ENCODE measurements at regions not wholly inside any gene's neighbourhood (a gene's known extent, or its start where the extent isn't known, plus 50 kb on each side); places are given as distances from the start of the nearest gene placed in this dataset.
"Not testable (repeated sequence)": the region's sequence is repeated elsewhere in the genome, so short reads cannot be mapped to it uniquely, and the experiment has no call there.

DNA sequence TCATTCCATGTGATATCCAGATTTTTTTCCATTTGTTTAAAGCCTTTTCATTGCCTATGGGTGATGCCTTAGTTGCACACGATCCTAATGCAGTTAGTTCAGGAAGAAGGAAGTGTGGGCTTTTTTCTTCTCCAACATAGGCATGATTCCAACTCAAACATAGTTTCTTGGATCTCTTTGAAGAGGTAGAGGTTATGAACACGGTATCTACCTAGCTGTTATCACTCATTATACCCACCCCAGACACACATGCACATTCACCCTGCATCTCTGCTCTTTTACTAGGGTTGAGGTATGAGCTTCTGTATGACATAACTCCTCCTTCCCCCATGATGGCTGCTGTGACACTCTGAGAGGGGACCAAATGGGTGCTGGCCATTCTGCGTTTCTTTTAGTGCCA lies 122.1 kb upstream of the ZNF648 start:
- in situ Hi-C loops (cut with HindIII; ENCODE audit: low sequenced_read_pairs), result no loop called here

DNA sequence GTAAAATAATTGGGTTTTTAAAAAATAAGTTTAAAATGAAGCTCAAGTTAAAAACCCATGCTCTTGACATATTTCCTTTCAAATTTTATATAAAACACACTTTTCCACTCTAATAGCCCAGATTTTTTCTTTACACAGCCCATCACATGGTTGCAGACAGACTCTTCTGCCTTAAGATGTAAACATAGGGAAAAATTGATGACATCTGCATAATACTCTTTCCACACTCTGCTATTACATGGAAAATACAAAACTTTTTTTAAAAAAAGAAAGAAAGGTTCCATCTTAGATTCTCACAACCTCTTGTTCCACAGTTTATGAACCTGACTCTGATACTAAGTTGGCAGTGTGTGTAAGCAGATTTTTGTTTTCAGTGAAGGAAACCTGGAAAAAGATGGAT lies 120.8 kb upstream of the ZNF648 start:
- DNase-seq (ENCODE audit: low spot score), result no peak
- in situ Hi-C loops (cut with HindIII; ENCODE audit: low sequenced_read_pairs), result no loop called here

More for the DNA sequence above, 122.1 kb upstream of the ZNF648 start:
- DNase-seq (ENCODE audit: low spot score), result no peak

DNA sequence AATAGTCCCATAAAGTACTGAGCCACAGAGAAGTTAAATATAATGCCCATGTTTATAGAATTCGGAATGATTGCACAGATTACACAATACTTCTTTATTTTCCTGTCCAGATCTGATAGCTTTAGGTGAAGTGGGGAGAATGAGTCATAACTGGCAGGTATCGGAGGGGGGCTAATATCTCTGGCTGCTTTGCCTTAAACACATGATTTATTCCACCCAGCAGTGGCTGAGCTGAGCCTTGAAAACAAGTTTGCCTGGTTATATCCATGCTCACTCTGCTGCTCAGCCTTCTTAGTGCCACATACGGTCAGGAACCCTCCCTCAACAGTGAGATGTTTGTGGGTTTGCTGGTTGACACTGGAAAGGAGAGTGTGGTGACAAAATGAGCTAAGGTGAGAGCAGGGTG lies 119.7 kb upstream of the ZNF648 start:
- in situ Hi-C loops (cut with HindIII; ENCODE audit: low sequenced_read_pairs), result no loop called here
- no peak for DNase-seq (ENCODE audit: low spot score)

DNA sequence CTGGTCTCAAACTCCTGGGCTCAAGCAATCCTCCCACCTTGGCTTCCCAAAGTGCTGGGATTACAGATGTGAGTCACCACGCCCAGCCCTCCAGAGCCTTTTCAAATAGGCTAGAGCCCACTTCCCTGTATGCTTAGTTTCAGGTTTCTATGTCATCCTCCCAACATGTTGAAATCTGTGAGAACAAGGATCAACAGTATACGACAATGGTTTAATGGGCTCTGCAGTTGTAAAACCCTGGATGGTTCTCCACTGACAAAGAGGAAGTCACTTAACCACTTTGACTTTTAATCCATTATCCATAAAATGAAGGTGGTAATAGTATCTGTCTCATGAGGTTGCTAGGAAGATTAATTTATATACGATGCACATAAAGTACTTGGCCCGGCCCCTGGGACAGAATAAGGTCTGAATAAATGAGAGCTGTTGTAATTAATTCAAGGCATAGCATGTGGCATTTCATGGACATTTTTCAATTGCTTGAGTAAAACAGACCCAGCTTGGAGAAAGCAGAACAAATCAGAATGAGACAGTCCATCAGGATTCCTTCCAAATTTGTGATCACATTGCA lies 113.9 kb upstream of the ZNF648 start:
- no peak for DNase-seq (ENCODE audit: low spot score)
- in situ Hi-C loops (cut with HindIII; ENCODE audit: low sequenced_read_pairs), result no loop called here

DNA sequence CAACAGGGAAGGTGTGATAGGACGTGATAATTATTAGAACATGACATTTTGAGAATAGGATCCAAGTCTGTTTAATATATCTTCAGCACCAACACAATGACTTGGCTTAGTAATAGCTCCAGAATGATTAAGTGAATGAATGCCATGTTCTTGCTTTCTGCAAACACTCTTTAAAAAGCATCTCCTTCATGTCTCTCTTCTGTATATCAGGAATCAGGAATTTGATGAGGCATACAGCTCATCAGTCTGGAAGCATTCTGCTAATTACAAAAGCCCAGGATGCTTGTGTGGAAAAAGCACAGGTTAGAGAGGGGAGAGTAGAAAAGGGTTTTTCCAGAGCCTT lies 113.0 kb upstream of the ZNF648 start:
- no peak for DNase-seq (ENCODE audit: low spot score)
- in situ Hi-C loops (cut with HindIII; ENCODE audit: low sequenced_read_pairs), result no loop called here

DNA sequence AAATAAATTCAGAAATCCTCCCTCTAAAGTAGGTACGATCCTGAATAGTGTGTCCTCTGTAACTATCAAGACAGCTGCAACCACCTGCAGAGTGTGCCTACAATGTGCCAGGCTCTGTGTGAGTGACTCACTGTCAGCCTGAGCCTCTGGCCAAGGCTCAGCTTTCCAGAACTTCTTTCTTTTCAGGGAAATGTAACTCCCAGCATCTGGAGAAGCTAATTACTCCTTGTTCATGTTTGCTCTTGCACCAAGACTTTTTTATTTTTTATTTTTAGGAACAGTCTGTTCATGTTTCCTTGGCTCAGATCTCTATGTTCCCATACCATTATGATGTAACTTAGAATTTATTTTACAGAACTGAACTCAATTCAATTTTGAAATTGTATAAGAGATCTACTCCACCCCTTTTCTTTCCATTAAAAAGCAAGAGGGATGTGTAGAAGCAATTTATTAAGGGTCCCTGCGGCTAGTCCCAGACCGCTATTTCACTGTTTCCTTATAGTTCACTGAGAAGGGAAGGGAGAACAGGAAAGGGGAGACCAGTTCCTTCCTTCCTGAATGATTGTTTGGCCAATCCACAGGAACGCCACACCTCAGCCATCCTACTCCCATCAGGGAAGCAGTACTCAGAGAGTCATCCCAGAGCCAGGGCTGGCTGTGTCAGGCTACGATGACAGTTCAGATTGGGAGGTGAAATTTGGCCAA lies 112.4 kb upstream of the ZNF648 start:
- no peak for DNase-seq (ENCODE audit: low spot score)
- in situ Hi-C loops (cut with HindIII; ENCODE audit: low sequenced_read_pairs), result no loop called here

DNA sequence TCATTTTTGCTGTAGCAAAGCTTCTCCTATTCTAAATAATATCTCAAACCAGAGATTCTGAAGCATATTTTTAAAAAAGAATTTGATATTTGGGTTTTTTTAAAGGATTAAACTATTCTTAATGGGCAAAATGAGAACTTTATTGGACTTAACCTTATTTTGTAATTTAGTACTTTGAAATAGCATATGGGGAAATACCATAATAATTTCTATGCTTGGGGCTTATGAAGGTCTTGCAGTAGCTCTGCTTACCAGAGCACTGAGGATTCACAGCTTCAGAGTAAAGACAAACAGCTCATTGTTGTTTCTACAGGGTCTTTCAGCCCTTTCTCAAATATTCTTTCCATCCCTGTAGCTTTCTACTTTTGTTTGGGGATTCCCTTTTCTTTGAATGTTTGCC lies 111.2 kb upstream of the ZNF648 start:
- in situ Hi-C loops (cut with HindIII; ENCODE audit: low sequenced_read_pairs), result no loop called here
- DNase-seq (ENCODE audit: low spot score), result no peak

DNA sequence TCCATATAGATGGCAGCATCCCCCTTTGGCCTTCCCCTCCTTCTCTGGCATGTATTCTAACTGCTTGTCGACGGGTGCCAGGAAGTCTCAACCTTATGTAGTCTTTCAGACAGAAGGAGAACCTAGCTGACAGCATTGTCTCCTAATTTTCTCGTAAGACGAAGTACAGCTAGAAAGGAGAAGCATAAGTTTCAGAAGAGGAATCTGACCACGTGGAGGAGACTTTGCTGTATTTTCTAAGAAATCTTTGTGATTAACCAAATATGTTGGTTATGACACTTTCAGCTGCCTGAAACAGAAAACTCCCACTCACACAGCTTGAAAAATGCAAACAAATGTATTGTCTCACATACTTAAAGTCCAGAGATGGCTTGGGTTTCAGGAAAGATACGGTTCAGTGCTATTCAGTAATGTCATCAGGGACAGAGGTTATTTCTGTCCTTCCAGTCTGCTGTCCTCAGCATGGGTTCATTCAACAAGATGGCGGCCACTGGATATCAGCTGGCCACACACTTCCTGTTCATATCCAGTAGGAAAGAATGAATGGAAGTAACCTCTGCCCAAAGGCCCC lies 109.5 kb upstream of the ZNF648 start:
- no peak for DNase-seq (ENCODE audit: low spot score)
- in situ Hi-C loops (cut with HindIII; ENCODE audit: low sequenced_read_pairs), result no loop called here

DNA sequence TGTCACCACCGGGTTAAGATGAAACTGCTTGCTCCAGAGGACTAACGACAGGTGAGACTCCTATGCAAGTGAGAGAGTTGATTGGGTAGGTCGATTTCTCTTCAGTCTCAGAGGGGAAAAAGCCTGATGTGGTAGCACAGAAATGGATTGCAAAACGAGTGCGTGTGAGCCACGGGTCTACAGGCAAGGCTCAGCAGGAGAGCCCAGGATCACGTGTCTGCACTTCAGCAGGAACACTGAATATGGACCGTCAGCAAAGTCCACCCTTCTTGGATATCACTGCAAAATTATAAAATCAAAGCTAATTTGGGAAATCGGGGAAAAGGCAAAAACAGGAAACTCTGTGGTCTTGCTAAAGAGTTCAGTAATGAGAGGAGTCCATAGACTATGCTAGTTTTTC lies 107.7 kb upstream of the ZNF648 start:
- in situ Hi-C loops (cut with HindIII; ENCODE audit: low sequenced_read_pairs), result no loop called here

DNA sequence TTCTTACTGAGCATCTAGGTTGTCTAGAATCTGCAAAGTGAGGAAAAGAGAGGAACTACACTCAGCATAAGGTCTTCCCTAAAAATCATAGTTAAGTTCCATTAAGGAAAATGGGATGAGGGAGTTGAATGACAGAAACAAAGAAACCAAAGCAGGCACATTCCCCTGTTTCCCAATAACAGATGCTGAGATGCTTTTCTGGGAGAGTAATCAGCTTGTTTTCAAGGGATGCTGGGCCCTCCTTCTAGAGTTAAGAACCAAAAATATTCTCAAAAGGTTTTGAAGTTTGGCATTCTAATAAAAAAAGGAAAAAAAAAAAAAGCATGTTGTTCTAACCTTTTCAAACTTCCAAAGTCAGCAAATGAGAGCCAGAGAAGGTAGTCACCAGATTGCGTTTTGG lies 105.2 kb upstream of the ZNF648 start:
- DNase-seq (ENCODE audit: low spot score), result no peak
- in situ Hi-C loops (cut with HindIII; ENCODE audit: low sequenced_read_pairs), result no loop called here

More for the DNA sequence above, 107.7 kb upstream of the ZNF648 start:
- DNase-seq (ENCODE audit: low spot score), result peak; percentile 7

DNA sequence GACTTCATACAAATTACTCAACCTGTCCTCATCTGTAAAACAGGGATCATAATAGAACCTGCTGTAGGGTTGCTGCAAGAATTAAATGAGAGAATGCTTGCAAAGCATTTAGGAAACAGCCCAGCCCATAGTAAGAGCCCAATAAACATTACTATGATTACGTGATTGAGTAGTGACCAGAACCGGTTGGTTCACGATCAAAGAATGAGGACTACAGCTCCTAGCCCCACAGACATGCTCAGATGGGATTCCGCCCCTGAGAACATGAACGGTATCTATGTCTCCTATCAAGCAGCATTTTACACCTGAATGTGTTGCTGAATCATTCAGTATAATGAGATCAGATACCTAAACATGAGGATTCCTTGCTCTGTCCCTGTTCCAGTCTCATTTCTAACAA lies 104.8 kb upstream of the ZNF648 start:
- no peak for DNase-seq (ENCODE audit: low spot score)
- in situ Hi-C loops (cut with HindIII; ENCODE audit: low sequenced_read_pairs), result no loop called here

DNA sequence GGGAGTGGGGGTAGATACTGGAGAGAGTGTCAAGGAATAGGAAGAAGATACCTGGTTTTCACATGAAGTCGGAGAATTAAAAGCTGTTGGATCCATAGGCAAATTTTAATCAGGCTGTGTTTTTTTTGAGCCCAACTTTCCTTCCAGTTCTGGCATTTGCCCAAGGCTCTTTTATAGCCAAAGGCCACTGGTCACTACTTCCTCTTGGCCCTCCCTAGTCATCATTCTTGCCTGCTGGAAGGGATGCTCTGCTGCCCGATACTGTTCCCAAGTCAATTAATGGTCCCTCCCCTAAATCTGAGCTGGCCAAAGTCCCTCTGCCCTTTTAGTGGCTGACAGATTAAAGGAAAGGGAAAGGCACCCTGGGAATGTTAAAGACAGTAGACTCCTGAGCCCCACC lies 102.8 kb upstream of the ZNF648 start:
- in situ Hi-C loops (cut with HindIII; ENCODE audit: low sequenced_read_pairs), result no loop called here
- DNase-seq (ENCODE audit: low spot score), result peak; percentile 24

DNA sequence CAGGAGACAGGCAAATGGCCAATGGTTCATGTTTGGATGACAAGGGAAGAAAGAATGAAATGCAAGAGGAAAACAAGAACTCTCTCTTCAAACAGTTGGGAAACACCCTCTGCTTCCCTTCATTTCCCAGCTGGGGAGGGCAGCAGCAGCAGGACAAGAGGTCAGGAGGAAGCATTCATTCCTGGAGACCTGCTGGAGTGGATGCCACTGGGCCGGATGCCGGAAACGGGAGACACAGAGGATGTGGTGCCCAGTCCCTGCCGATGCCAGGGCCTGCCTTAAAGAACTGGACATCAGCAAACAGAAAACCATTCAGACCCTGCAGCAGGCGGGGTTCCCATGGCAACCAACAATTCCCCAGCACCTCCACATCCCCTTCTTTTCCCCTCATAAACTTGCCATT lies 102.3 kb upstream of the ZNF648 start:
- DNase-seq (ENCODE audit: low spot score), result peak; percentile 51
- in situ Hi-C loops (cut with HindIII; ENCODE audit: low sequenced_read_pairs), result no loop called here

DNA sequence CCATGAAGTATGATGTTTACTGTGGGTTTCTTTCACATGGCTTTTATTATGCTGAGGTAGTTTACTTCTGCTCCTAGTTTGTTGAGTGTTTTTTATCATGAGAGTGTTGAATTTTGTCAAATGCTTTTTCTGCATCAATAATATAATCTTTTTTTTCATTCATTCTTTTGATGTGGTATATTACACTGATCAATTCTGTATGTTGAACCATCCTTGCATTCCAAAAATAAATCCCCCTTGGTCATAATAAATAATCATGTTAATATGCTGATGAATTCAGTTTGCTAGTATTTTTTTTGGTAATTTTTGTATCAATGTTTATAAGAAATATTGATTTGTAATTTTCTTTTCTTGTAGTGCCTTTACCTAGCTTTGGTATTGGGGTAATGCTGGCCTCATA lies 97.9 kb upstream of the ZNF648 start:
- in situ Hi-C loops (cut with HindIII; ENCODE audit: low sequenced_read_pairs), result no loop called here
- DNase-seq (ENCODE audit: low spot score), result no peak

DNA sequence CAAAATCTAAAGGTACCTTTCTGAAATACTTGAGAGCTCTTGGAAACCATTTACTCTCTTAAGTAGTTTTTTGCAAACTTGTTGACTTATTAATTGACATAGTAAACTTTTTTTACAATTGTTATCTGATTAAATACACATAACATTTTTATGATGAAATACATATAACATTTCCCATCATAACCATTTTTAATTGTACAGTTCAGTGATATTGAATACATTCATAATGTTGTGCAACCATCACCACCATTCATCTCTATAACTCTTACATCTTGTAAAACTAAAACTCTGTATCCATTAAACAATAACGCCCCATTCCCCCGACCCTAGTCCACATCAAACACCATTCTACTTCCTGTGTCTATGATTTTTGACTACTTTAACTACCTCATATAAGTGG lies 95.7 kb upstream of the ZNF648 start:
- in situ Hi-C loops (cut with HindIII; ENCODE audit: low sequenced_read_pairs), result no loop called here
- no peak for DNase-seq (ENCODE audit: low spot score)

DNA sequence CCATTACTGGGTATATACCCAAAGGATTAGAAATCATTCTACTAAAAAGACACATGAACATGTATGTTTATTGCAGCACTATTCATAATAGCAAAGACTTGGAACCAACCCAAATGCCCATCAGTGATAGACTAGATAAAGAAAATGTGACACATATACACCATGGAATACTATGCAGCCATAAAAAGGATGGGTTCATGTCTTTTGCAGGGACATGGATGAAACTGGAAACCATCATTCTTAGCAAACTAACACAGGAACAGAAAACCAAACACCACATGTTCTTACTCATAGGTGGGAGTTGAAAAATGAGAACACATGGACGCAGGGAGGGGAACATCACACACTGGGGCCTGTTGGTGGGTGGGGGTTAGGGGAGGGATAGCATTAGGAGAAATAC lies 92.9 kb upstream of the ZNF648 start:
- in situ Hi-C loops (cut with HindIII; ENCODE audit: low sequenced_read_pairs); DNase-seq (ENCODE audit: low spot score): not testable (repeated sequence)

DNA sequence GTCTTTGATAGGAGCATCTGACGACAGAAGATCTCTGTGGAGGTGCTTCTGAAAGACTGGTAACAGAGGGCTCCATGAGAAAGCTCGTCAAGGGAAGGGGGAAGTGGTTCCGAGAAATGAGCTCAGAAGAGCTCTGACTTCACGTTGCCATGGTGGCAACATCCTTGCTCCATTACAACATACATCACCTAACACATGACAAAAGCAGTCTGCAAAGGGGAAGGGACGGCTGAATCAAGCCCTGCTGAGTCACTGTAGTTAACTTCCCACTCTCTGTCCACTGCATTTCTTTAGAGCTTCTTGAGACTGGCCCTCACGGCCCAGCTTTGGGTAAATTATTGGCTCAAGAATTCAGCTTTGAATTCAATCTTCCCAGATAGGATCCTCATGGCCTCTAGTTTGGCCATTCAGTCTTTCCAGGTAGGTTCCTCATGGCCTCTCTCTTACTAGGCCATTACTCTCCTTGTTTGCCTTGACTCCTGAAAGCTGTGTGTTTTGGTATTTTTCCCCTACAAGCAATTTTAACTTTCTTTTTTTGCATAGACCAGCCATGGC lies 88.0 kb upstream of the ZNF648 start:
- in situ Hi-C loops (cut with HindIII; ENCODE audit: low sequenced_read_pairs), result no loop called here
- no peak for DNase-seq (ENCODE audit: low spot score)

DNA sequence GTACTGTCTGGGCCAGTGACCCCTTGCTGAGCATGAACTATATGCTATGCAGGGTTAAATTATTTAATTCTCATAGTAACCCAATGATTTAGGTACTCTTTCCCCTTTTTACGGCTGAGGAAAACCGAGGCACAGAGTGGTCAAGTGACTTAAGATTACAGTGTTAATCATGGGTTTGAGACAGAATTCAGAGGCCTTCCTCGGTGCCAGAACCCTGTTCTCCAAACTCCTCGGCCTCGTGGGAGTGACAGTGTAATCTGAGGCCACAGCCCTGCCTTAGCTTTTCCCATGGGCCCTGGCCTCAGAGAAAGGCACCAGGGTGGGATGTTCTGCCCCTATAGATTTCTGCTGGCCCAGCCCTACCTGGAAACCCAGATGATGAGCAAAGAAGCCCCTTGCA lies 86.4 kb upstream of the ZNF648 start:
- DNase-seq (ENCODE audit: low spot score), result no peak
- in situ Hi-C loops (cut with HindIII; ENCODE audit: low sequenced_read_pairs), result no loop called here

DNA sequence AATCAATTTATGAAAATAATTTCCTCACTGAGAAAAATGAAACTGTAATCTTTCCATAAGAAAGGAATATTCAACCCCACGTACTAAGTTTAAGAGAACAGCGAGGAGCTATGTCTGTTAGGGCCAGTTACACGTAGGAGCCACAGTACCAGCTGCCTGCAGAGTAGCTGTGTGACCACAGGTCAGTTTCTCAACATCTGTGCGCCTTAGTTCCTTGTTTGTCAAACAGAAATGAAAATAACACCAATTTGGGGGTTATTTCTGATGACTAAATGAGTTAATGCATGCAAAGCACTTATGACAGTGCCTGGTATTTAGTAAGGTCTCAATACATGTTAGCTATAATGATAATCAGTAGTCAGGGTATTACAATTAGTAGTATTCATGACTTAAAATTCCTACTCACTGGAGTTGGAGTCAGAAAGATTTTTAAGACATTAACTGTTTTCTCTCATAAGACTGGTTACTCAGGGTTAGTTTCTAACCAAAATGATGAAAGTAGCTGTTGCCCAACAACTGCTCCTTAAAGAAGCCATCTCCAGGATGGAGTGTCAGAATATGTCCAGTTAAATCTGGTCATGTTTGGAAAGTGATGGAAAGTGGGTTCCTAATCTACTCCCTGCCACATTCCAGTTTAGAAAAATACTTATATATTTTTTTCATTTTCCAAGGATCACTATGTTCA lies 85.8 kb upstream of the ZNF648 start:
- no peak for DNase-seq (ENCODE audit: low spot score)
- in situ Hi-C loops (cut with HindIII; ENCODE audit: low sequenced_read_pairs), result no loop called here

DNA sequence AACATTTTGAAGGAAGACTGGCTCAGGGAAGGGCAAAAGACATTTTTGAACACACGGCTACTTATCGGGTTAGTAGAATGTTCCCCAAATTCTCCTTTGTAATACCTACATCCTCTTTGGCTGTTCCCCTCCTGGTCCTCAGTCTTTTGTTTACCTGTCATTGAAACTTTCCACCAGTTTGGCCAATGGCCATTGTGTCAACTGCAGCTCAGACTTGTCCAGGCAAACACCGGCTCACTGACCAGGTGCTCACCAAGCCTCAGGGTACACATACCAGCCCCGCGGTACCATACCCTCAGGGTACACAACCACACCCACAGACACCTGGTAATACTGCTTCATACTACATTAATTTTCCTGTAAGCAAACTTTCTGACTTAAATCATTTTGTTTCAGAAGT lies 84.8 kb upstream of the ZNF648 start:
- no peak for DNase-seq (ENCODE audit: low spot score)
- in situ Hi-C loops (cut with HindIII; ENCODE audit: low sequenced_read_pairs), result no loop called here

Data from G401 (cell line).